Activated CD4-positive, alpha-beta T cell treated with anti-CD3 and anti-CD28 coated beads, Interleukin-2, amount 10 ng/mL, durations not matched to agents 7 days and 5 days (primary cell): ENCODE measurements at regions not wholly inside any gene's neighbourhood (a gene's known extent, or its start where the extent isn't known, plus 50 kb on each side); places are given as distances from the start of the nearest gene placed in this dataset.

Experiments
- CTCF ChIA-PET: fragments of 350-600 bp; sonication (Branson Sonifier 250); formaldehyde crosslinking; loops from one replicate; lab custom pipeline; 2021; ENCODE audit warnings: antibody characterized with exemption; lab: Charles Lee
- POLR2A ChIA-PET: fragments of 350-600 bp; sonication (Branson Sonifier 250); formaldehyde crosslinking; loops from one replicate; lab custom pipeline; 2021; ENCODE audit warnings: antibody characterized with exemption; lab: Charles Lee
- DNase-seq: peaks from one replicate; pipeline ENCODE4 v3.0.0-alpha.2; 2020
- H3K27ac Mint-ChIP-seq: one replicate; pipeline ENCODE4 v1.8.0; 2021; ENCODE audit warnings: mild to moderate bottlenecking, moderate library complexity, mixed read lengths
- H3K27me3 Mint-ChIP-seq: one replicate; pipeline ENCODE4 v1.8.0; 2021; ENCODE audit warnings: mixed read lengths
- H3K36me3 Mint-ChIP-seq: one replicate; pipeline ENCODE4 v1.8.0; 2021; ENCODE audit warnings: low read depth, mixed read lengths
- H3K4me1 Mint-ChIP-seq: one replicate; pipeline ENCODE4 v1.8.0; 2021; ENCODE audit warnings: mixed read lengths
- H3K4me3 Mint-ChIP-seq: one replicate; pipeline ENCODE4 v1.8.0; 2021; ENCODE audit warnings: mild to moderate bottlenecking, moderate library complexity, mixed read lengths
- H3K9me3 Mint-ChIP-seq: one replicate; pipeline ENCODE4 v1.8.0; 2021; ENCODE audit warnings: mixed read lengths

DNA sequence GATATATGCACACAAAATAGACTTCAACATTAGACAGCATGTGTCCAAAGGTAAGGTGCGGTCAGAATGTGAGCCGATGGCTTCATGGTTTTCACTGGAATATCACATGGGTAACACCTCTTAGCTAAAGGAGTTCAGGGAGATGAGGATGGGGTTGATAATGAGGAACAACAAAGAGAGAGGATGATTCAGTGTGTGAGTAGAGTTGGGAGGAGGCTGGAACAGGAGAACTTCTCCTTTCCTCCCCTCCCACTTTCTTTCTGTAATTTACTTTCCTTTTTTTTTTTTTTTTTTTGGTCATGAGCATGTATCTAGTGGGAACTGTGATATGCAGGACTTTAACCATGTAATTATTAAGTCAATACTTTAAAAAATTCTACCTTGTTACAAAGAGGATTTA lies 99.4 kb downstream of the FASLG start:
- peaks cover 24% of the 10 kb centered on the region for H3K27me3 Mint-ChIP-seq
- POLR2A ChIA-PET: no interaction called here
- CTCF ChIA-PET: interaction anchor here (1.1 kb wide), 1 partner anchor 13 kb away, joined by 4 read pairs; no protein-coding TSS in a partner anchor
- H3K4me3 Mint-ChIP-seq: no peak overlapping the region
- H3K36me3 Mint-ChIP-seq: no peaks in the 10 kb centered on the region
- peaks cover 2% of the 10 kb centered on the region for H3K9me3 Mint-ChIP-seq
- H3K27ac Mint-ChIP-seq: no peak overlapping the region
- DNase-seq: no peak
- H3K4me1 Mint-ChIP-seq: peaks cover 9% of the 10 kb centered on the region

DNA sequence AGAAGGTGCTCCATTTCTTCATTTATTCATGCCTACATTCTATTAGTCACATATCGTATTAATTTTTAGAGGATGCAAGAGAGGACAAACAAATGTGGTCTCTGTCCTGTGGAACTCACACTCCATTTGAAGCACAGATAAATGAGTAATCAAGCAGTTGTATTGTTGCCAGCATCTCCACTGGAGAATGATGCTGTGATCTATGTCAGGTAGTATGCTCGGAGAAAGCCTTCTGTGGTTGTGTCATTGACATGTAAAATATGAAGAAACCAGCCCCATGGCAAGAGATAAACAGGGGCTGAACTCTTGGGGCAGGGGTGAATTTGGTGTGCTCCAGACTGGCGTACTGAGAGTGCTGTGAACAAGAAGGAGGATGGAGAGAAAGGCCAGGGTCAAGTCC lies 101.2 kb downstream of the FASLG start:
- ChIA-PET POLR2A (no interaction called here), CTCF (no interaction called here)
- Mint-ChIP-seq H3K4me1 (peaks cover 7% of the 10 kb centered on the region), H3K4me3 (no peak overlapping the region), H3K36me3 (no peaks in the 10 kb centered on the region), H3K9me3 (peaks cover 2% of the 10 kb centered on the region), H3K27me3 (peaks cover 23% of the 10 kb centered on the region), H3K27ac (no peak overlapping the region)
- no peak for DNase-seq

DNA sequence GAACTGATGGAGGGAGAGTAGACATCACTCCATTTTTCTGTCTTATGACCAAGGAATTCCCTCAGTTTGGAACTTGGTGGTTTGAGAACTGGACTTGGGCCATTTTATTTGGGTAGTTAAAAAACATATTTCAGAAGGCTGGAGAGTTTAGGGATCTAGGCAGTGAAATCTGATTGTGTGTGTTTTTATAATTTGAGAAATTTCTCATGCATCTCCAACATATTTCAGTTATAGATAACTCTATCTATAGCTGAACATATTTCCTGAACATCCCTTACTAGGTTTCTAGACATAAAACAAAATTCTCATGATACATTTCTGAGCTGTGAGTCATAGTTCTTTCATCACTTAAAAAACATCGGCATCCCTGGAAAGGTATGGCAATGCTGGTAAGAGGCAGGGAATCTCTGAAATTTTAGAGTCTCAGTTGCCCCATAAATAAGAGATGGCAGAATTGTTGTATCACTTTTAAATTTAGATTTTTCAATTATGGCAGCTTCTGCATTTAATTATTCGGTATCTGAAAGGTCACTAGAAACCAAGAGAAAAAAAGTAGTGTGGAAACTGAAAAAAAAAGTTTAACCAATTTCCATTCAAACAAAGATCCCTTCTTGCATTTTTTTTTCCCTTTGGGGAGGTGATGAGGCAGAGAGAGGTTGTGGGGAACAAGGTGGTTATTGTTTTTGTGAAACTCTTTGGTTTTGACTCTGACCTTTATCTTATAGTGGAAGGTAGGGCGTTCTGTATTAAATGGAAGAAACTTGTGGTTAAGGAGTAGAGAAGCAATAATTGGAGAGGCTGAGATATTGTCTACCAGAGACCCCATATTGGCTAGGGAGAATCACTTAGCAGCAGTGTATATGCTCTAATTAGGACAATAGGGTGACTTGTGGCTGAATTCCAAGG lies 102.9 kb downstream of the FASLG start:
- Mint-ChIP-seq H3K4me1 (peaks cover 5% of the 10 kb centered on the region), H3K27me3 (peaks cover 17% of the 10 kb centered on the region), H3K9me3 (peaks cover 2% of the 10 kb centered on the region), H3K27ac (no peak overlapping the region), H3K4me3 (no peak overlapping the region), H3K36me3 (no peaks in the 10 kb centered on the region)
- DNase-seq: no peak
- POLR2A ChIA-PET: interaction anchor here (0.5 kb wide), 1 partner anchor 1149 kb away, joined by 4 read pairs; no protein-coding TSS in a partner anchor
- CTCF ChIA-PET: interaction anchor here (0.7 to 1.4 kb wide), 3 partner anchors 19 to 83 kb away, joined by 3 to 4 read pairs (median 3); no protein-coding TSS in a partner anchor

DNA sequence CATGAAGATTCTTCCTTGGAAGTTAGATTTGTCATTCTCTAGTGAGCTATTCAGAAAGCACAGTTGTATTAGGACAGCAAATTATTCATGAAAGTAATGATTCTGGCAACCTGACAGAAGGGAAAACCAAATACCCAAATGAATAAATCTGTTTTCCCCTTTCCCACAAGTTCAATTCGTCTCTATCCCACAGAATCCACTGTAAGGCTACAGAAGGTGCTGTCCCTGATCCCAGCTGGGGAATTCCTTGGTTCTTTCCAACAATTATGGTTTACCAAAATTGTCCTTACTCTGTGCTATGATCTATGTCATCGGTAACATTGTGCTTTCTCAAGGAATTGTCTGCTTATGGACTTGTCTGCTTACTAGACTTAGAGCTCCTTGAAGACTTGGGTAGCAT lies 104.2 kb downstream of the FASLG start:
- Mint-ChIP-seq H3K4me1 (peaks cover 5% of the 10 kb centered on the region), H3K27me3 (peaks cover 10% of the 10 kb centered on the region), H3K27ac (no peak overlapping the region), H3K4me3 (no peak overlapping the region), H3K9me3 (peaks cover 2% of the 10 kb centered on the region), H3K36me3 (no peaks in the 10 kb centered on the region)
- ChIA-PET POLR2A (no interaction called here), CTCF (interaction anchor here (0.6 to 1.4 kb wide), 4 partner anchors 17 to 443 kb away, joined by 3 to 4 read pairs (median 4); no protein-coding TSS in a partner anchor)
- DNase-seq: no peak

DNA sequence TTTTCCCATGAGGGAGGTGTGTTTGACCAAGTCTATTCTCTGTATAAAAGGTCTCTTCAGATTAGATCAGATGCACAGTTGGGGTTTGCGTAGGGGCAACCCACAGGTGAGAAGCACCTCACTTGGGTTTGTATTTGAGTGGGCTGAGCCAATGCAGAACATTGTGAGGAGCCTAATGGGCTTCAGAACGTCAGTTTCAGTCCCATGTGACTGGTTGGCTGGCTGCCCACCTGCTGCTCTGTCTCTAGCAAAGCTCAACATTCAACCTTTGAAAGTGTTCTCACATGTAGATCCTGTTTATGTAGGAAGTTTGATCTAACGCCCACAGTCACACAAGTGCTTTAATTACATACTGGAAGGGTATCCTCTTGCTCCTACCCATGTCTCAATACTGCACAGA lies 105.5 kb downstream of the FASLG start:
- Mint-ChIP-seq H3K27me3 (peaks cover 6% of the 10 kb centered on the region), H3K4me1 (peaks cover 3% of the 10 kb centered on the region), H3K36me3 (no peaks in the 10 kb centered on the region), H3K9me3 (no peaks in the 10 kb centered on the region), H3K27ac (no peak overlapping the region), H3K4me3 (no peak overlapping the region)
- CTCF ChIA-PET: interaction anchor here (1.2 kb wide), 1 partner anchor 20 kb away, joined by 3 read pairs; no protein-coding TSS in a partner anchor
- POLR2A ChIA-PET: interaction anchor here (0.6 kb wide), 1 partner anchor 1553 kb away, joined by 3 read pairs; no protein-coding TSS in a partner anchor
- DNase-seq: no peak

DNA sequence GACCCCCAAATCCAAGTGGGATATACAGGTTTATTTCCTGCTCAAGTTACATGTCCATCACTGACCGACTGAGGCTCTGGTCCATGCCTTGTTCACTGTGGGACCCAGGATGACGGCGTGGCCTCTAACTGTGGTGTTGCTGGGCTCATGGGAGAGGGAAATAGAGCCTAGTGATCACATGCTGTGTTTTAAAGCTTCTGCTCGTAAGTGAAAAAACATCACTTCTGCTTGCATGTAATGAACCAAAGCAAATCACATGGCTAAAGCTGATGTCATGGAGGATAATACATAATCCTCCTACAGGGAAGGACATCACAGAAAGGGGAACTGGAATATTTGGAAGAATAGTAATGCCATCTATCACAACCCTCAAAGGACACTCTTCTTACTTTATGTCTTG lies 107.6 kb downstream of the FASLG start:
- H3K36me3 Mint-ChIP-seq: no peaks in the 10 kb centered on the region
- no peaks in the 10 kb centered on the region for H3K9me3 Mint-ChIP-seq

DNA sequence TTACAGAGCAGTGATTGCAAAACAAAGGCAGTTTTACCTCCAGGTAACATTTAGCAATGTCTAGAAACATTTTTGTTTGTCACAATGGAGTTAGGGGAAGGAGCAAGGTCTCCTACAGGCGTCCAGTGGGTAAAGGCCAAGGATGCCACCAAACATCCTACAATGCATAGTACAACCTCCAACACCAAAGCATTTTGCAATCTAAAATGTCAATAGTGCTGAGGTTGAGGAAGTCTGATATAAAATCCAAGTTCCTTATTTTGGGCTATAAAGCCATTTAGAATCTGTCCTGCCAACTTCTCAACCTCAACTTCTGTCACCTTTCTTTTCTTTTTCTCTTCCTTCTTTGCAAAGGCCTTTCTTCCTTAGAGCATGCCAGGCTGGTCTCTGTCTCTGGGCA lies 111.2 kb downstream of the FASLG start:
- no peaks in the 10 kb centered on the region for H3K4me1 Mint-ChIP-seq
- H3K36me3 Mint-ChIP-seq: no peaks in the 10 kb centered on the region
- POLR2A ChIA-PET: no interaction called here
- H3K4me3 Mint-ChIP-seq: no peak overlapping the region
- CTCF ChIA-PET: no interaction called here
- H3K27ac Mint-ChIP-seq: no peak overlapping the region
- H3K9me3 Mint-ChIP-seq: no peaks in the 10 kb centered on the region
- DNase-seq: no peak
- H3K27me3 Mint-ChIP-seq: peaks cover 4% of the 10 kb centered on the region

More for the DNA sequence above, 107.6 kb downstream of the FASLG start:
- DNase-seq: no peak
- H3K27ac Mint-ChIP-seq: no peak overlapping the region
- ChIA-PET CTCF (interaction anchor here (0.7 to 1.4 kb wide), 3 partner anchors 9 to 511 kb away, joined by 3 to 4 read pairs (median 3); no protein-coding TSS in a partner anchor), POLR2A (no interaction called here)
- H3K27me3 Mint-ChIP-seq: peaks cover 6% of the 10 kb centered on the region
- H3K4me3 Mint-ChIP-seq: no peak overlapping the region
- peaks cover 3% of the 10 kb centered on the region for H3K4me1 Mint-ChIP-seq

DNA sequence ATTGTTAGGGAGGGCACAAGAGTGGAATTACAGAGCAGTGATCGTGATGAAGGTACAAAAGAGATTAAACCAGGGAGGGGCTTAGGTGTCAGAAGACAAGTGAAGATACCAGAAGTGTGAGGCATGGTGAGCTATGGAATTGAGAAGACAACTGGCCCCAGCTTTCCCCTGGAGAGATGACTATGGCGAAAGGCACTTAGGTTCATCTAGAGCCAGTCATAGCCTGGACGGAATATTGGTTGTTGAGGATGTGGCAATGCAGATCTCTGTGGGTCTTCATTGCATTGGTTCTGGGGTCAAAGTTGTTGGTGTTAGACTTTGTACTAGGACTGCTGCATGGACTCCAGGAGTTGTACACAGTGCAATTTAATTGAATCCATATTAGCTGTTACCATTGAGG lies 115.7 kb downstream of the FASLG start:
- Mint-ChIP-seq H3K27me3 (peaks cover 4% of the 10 kb centered on the region), H3K4me1 (peaks cover 11% of the 10 kb centered on the region), H3K36me3 (no peaks in the 10 kb centered on the region), H3K9me3 (no peaks in the 10 kb centered on the region), H3K4me3 (no peak overlapping the region), H3K27ac (no peak overlapping the region)
- DNase-seq: no peak
- CTCF ChIA-PET: no interaction called here
- POLR2A ChIA-PET: no interaction called here

DNA sequence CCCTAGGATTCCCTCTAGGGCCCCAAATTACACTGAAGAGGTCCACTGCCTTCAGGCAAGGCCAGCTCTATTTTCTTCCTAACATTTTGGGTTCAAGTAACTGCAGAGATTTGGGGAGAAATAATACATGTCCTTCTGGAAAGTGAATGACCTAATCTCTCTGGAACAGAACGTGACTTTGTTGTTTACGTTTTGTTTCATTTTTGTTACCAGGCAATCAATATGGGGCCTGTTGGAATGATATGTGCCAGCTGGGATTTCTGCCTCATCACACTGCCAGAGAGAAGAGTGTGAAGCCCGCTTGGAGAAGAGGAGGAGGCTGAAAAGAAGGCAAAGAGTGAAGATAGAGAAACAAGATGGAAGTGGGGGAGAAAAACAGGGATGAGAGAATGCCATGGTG lies 116.7 kb downstream of the FASLG start:
- Mint-ChIP-seq H3K36me3 (no peaks in the 10 kb centered on the region), H3K27me3 (peaks cover 4% of the 10 kb centered on the region), H3K9me3 (no peaks in the 10 kb centered on the region), H3K4me1 (peaks cover 12% of the 10 kb centered on the region), H3K27ac (no peak overlapping the region), H3K4me3 (no peak overlapping the region)
- no peak for DNase-seq
- ChIA-PET POLR2A (no interaction called here), CTCF (interaction anchor here (0.8 kb wide), 1 partner anchor 9 kb away, joined by 4 read pairs; no protein-coding TSS in a partner anchor)

DNA sequence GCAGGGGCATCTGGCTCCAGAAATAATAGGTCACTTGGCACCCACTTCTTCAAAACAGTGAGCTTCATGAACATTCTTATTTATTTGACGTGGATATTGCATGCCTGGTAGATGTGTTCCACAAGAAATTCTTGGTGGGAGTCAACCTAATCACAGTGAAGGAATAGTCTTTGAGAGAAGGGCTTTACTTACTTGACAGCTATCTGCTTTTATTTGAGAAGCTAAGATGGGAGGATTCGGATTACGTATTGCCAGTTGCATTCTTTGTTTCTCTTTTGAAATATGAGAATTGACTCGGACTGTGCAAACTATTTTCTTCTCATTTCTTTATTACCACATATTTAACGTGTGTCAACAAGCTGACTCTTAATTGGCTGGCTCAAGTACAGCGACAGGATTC lies 117.2 kb downstream of the FASLG start:
- no peak overlapping the region for H3K4me3 Mint-ChIP-seq
- ChIA-PET CTCF (no interaction called here), POLR2A (no interaction called here)
- no peaks in the 10 kb centered on the region for H3K9me3 Mint-ChIP-seq
- H3K4me1 Mint-ChIP-seq: peaks cover 12% of the 10 kb centered on the region
- no peak overlapping the region for H3K27ac Mint-ChIP-seq
- no peaks in the 10 kb centered on the region for H3K36me3 Mint-ChIP-seq
- DNase-seq: no peak
- peaks cover 4% of the 10 kb centered on the region for H3K27me3 Mint-ChIP-seq

DNA sequence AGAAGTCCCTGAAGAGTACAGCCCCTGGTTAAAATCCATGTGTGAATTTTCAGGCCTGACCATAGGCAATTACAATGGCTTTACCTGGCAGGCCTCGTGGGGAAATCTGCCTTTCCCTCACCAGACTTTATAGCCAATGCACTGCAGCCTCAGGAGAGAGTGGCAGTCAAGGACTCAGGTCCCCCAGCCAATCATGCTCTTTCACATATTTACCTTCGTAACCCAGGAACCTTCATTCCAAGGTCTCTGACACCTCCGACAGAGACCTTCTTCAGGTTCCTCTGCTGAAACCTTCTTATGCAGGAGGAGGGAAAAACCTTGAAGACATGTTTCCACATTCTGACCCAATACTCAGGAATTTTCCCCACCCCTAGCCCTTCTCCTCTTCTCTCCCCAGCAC lies 118.9 kb downstream of the FASLG start:
- Mint-ChIP-seq H3K4me1 (peaks cover 12% of the 10 kb centered on the region), H3K27me3 (peaks cover 10% of the 10 kb centered on the region), H3K27ac (no peak overlapping the region), H3K4me3 (no peak overlapping the region), H3K36me3 (no peaks in the 10 kb centered on the region), H3K9me3 (peaks cover 2% of the 10 kb centered on the region)
- CTCF ChIA-PET: interaction anchor here (0.6 kb wide), 1 partner anchor 1973 kb away, joined by 3 read pairs; no protein-coding TSS in a partner anchor
- DNase-seq: no peak
- POLR2A ChIA-PET: no interaction called here

DNA sequence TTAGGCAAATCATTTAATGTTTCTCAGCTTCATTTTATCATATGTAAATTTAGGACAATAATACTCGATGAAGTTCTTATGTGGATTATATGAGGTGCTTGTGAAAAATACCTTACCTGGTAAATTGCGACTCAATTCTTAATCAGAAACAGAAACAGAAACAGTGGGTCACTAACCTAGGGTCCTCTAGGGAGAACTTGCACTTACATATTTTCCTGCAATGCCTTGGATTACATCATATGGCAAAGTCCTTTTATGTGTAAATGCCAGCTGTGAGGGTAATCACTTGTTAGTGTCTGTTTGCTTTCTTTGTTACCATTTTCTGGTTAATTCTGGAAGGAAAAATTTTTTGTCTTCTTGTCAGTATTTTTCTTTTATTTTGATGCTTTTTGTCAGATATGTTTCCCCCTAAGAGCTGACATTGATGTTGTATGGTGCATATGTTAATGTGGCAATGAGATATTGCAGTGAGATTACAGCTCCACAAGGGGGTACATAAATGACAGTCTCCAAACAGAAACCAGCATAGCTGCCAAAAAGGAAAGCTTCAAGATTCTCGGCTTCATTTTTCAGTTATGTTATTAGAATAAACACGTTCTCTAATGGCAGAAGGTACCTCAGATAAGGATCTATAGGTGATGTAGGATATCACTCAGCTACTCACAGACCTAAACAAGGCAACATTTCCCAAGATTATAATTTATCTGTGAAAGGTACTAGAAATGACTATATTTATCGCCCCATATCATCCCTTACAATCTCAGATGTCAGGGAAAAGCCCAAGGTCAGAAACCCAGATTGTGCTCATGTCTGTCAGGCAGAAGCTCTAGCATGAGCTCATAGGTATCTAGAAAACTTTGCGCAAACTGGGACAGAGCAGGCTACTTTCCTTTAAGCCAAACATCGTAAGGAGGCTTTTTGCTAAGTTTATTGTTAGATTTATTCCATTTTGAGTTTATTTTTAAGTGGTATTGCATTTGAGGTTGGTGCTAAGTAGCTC lies 119.9 kb downstream of the FASLG start:
- CTCF ChIA-PET: interaction anchor here (0.6 to 1.9 kb wide), 9 partner anchors 12 to 1972 kb away, joined by 3 to 4 read pairs (median 3); no protein-coding TSS in a partner anchor
- POLR2A ChIA-PET: interaction anchor here (0.6 kb wide), 2 partner anchors 1292 to 1890 kb away, joined by 3 read pairs; no protein-coding TSS in a partner anchor
- H3K27me3 Mint-ChIP-seq: peaks cover 15% of the 10 kb centered on the region
- peaks cover 12% of the 10 kb centered on the region for H3K4me1 Mint-ChIP-seq
- H3K36me3 Mint-ChIP-seq: no peaks in the 10 kb centered on the region
- H3K4me3 Mint-ChIP-seq: no peak overlapping the region
- H3K27ac Mint-ChIP-seq: no peak overlapping the region
- DNase-seq: no peak
- H3K9me3 Mint-ChIP-seq: peaks cover 7% of the 10 kb centered on the region
